ENCODE measurements at regions not wholly inside any gene's neighbourhood (a gene's known extent, or its start where the extent isn't known, plus 50 kb on each side); places are given as distances from the start of the nearest gene placed in this dataset.
A peak's percentile ranks its signal among the peaks of the same experiment; 100 is the strongest.

- no peak overlapping the region for H2BK20ac ChIP-seq (ENCODE audit: low read depth, low read length, poor library complexity, severe bottlenecking)
- no peak overlapping the region for H2BK5ac ChIP-seq (ENCODE audit: insufficient read length, low read length)
- peaks cover 14 to 15% of the 10 kb centered on the region in 2 experiments for H3K4me1 Mint-ChIP-seq
- TF ChIP-seq, protein P1, sequence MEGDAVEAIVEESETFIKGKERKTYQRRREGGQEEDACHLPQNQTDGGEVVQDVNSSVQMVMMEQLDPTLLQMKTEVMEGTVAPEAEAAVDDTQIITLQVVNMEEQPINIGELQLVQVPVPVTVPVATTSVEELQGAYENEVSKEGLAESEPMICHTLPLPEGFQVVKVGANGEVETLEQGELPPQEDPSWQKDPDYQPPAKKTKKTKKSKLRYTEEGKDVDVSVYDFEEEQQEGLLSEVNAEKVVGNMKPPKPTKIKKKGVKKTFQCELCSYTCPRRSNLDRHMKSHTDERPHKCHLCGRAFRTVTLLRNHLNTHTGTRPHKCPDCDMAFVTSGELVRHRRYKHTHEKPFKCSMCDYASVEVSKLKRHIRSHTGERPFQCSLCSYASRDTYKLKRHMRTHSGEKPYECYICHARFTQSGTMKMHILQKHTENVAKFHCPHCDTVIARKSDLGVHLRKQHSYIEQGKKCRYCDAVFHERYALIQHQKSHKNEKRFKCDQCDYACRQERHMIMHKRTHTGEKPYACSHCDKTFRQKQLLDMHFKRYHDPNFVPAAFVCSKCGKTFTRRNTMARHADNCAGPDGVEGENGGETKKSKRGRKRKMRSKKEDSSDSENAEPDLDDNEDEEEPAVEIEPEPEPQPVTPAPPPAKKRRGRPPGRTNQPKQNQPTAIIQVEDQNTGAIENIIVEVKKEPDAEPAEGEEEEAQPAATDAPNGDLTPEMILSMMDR (conservative IDR thresholded peaks at IDR 0.05): no peak
- peaks cover 6 to 8% of the 10 kb centered on the region in 2 experiments for H3K9me3 Mint-ChIP-seq
- no peak overlapping the region for H3K18ac ChIP-seq (ENCODE audit: insufficient read length, low read depth, low read length)
- H2BK15ac ChIP-seq (ENCODE audit: low read depth, low read length): no peak overlapping the region
- H3K36me3 Mint-ChIP-seq (ENCODE audit: insufficient read depth in 1 of 3, low read depth in 3 of 3): peaks cover 0 to 7% (median 0%) of the 10 kb centered on the region in 3 experiments; a peak in 3 of 7 replicates
- H2BK12ac ChIP-seq (ENCODE audit: insufficient read length, low read depth, low read length): no peak overlapping the region
- H3K27me3 Mint-ChIP-seq (ENCODE audit: low read depth): no peaks in the 10 kb centered on the region
- H3K27me3 ChIP-seq (ENCODE audit: insufficient read depth, low read length): no peaks in the 10 kb centered on the region
- H3K23me2 ChIP-seq (ENCODE audit: insufficient read length, low read depth, low read length, poor library complexity, severe bottlenecking): no peaks in the 10 kb centered on the region
- H3K79me2 ChIP-seq (ENCODE audit: insufficient read depth, low read length): no peaks in the 10 kb centered on the region
- no peak overlapping the region for H3K23ac ChIP-seq (ENCODE audit: insufficient read length, low read depth, low read length)
- H2AK5ac ChIP-seq (ENCODE audit: insufficient read length, low read length): no peak overlapping the region
- WGBS (ENCODE audit: extremely low coverage, insufficient read length, low lambda C conversion rate): no CpG with 5 or more reads among the region's 9 CpGs
- no peaks in the 10 kb centered on the region for H4K20me1 ChIP-seq (ENCODE audit: control insufficient read depth, insufficient read depth, insufficient read length)
- no peak overlapping the region for H3K14ac ChIP-seq (ENCODE audit: insufficient read depth, low read length)
- H3K56ac ChIP-seq (ENCODE audit: insufficient read length, low read depth, low read length): no peak overlapping the region
- H4K8ac ChIP-seq (replicated peaks; ENCODE audit: insufficient read length, low read depth, low read length): no peak overlapping the region
- H4K5ac ChIP-seq (ENCODE audit: insufficient read length, low read depth, low read length): no peak overlapping the region
- H2BK120ac ChIP-seq (ENCODE audit: low read depth, low read length, poor library complexity, severe bottlenecking): no peak overlapping the region
- no peak overlapping the region for H4K91ac ChIP-seq (ENCODE audit: insufficient read length, low read depth, low read length)
- H3K9me3 ChIP-seq (ENCODE audit: control insufficient read depth, low read depth, low read length): no peaks in the 10 kb centered on the region
- H3T11ph ChIP-seq (ENCODE audit: low read length): no peak overlapping the region
- no peaks in the 10 kb centered on the region for H3K79me1 ChIP-seq (ENCODE audit: insufficient read depth, low read depth, low read length, poor library complexity, severe bottlenecking)
- H3K4me1 ChIP-seq (ENCODE audit: insufficient read depth, low read length): no peaks in the 10 kb centered on the region; the same call in 1 of the 2 replicates
- no peak overlapping the region for H3K4me3 Mint-ChIP-seq
- H3K27ac ChIP-seq (ENCODE audit: insufficient read length, low read depth, low read length): no peak overlapping the region
- H3K27ac Mint-ChIP-seq: 0 out of 7 replicates have a peak overlapping the region, but pooled peaks of 1 of the 3 experiments have one; percentile 9
- H3K9ac ChIP-seq (ENCODE audit: extremely low read depth, insufficient read length, low read length): no peak overlapping the region
- H3K4ac ChIP-seq (ENCODE audit: low read depth, low read length): no peak overlapping the region
- no peak for DNase-seq
- H2AFZ ChIP-seq (ENCODE audit: low read length): no peak overlapping the region
- no peak overlapping the region for H3K4me2 ChIP-seq (ENCODE audit: insufficient read depth, insufficient read length, low read length)
Observed at GRCh38 chr14:30260833-30261607, 297.9 kb upstream of the G2E3 start.

Measured in H9 (cell line).